Activated gamma-delta T cell treated with anti-CD3 and anti-CD28 coated beads, Interleukin-2, amount 50 U/mL, for 16 hours (primary cell): ENCODE measurements at regions not wholly inside any gene's neighbourhood (a gene's known extent, or its start where the extent isn't known, plus 50 kb on each side); places are given as distances from the start of the nearest gene placed in this dataset.
"Not testable (repeated sequence)": the region's sequence is repeated elsewhere in the genome, so short reads cannot be mapped to it uniquely, and the experiment has no call there.

Experiments
- DNase-seq: peaks from one replicate; pipeline ENCODE4 v3.0.0-alpha.2; 2020; ENCODE audit warnings: low read depth

GRCh38 chr1:29557701-29558600, 321.6 kb downstream of the PTPRU start:
- DNase-seq, result no peak

GRCh38 chr1:29557066-29557465, 320.7 kb downstream of the PTPRU start:
- no peak for DNase-seq

DNA sequence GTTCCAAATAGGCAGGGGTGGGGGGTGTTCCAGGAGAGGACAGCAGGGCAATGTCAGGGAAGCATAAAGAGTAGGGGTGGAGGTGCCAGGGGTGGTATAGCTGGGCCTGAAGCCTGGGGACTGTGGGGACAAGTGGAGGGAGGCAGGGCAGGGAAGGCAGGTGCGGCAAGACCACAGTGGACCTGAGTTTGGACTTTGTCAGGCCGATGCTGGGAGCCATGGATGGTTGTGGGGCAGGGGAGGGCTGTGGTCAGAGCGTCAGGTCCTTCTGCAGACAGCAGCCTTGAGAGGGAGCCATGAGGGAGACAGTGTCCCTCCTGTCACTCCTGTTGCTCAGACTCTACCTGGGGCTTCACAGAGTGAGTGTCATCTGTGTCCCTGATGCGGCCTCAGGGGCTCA, 320.3 kb downstream of the PTPRU start:
- DNase-seq, result no peak

DNA sequence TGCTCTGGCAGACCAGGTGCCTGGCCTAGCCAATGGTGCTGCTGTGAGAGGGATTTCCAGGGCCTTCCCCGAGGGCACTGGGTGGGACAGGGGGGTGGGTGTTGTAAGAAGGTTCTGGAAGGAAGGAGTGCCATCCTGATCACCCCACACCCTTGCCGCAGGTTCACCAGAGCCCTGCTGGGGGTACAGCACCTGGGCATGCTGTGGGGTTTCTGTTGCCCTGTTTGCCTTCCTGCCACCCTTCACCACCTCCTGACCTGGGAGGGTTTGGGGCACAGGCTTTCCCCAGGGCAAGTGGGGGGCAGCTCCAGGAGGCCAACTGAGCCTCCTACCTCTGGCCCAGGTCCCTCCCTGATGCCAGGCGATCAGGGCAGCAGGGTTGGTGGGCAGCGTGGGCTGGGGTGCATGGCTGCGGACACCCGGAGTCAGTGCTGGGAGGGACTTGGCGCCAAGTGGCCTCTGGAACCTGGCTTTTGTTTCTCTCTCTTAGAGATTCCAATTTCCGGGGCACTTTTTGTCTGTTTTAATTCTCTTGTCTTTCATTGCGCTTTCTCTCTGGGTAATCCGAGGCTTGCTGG, 318.8 kb downstream of the PTPRU start:
- no peak for DNase-seq

- DNase-seq, result no peak
Measured at GRCh38 chr1:29554208-29554778, 318.0 kb downstream of the PTPRU start.

DNA sequence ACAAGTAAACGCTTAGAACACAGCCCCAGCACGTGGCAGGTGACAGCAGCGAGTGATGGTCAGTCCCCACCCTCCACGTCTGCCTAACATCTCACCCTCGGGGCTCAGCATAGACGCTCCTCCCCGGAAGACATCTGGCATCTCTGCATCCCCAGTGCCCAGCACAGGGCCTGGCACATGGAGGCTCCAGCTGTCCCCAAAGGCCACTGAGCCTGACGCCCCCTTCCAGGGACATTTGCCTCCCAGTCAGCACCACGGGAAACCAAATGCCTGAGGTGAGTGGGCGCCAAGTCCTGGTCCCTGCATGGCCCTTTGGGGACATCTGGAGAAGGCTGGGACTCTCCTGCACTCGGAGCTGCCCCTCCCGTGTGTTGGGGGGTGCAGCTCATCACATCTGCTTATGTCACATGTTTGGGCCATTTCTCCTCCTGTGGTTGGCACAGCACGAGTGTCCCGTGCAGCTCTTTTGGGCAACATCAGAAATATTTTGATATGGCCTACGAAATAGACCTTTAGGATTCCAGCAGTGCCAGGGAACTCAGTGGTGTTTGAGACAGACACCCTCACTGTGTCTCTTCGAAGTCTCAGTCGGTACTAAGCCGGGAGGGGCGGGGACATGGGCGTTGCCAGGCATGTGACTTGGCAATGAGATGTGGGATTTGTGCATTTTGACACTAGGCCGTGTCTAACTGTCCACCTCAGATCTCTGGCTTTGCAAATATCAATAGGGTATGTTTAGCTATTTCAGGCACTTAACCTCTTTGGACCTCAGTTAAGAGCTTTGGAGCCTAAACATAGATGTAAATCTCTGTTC, 315.0 kb downstream of the PTPRU start:
- DNase-seq, result no peak

- no peak for DNase-seq
Measured at GRCh38 chr1:29550119-29550841, 314.0 kb downstream of the PTPRU start.

- DNase-seq, result not testable (repeated sequence)
Measured at GRCh38 chr1:29549728-29550118, 313.4 kb downstream of the PTPRU start.

GRCh38 chr1:29549001-29549400, 312.7 kb downstream of the PTPRU start:
- no peak for DNase-seq

GRCh38 chr1:29548091-29548490, 311.8 kb downstream of the PTPRU start:
- DNase-seq, result no peak

DNA sequence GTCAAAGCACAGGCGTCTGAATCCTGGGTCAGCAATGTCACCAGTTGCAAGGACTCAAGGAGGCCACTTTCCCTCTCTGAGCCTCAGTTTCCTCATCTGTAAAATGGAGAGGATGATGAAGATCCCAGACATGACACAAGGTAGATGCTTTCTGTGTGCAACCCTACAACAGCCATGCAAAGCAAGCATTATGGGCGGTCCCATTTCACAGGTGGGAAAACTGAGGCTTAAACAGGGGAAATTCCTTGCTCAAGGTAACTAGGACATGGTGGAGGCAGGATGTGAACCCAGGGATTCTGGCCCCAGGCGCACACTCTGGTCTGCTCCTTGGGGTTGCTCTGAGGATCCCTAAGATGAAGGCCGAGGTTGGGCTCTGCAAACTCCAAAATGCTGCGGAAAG, 311.0 kb downstream of the PTPRU start:
- DNase-seq, result no peak

GRCh38 chr1:29546496-29546895, 310.2 kb downstream of the PTPRU start:
- DNase-seq, result no peak

GRCh38 chr1:29544406-29544805, 308.1 kb downstream of the PTPRU start:
- DNase-seq, result no peak

- DNase-seq, result no peak
Measured at GRCh38 chr1:29543586-29543985, 307.3 kb downstream of the PTPRU start.

DNA sequence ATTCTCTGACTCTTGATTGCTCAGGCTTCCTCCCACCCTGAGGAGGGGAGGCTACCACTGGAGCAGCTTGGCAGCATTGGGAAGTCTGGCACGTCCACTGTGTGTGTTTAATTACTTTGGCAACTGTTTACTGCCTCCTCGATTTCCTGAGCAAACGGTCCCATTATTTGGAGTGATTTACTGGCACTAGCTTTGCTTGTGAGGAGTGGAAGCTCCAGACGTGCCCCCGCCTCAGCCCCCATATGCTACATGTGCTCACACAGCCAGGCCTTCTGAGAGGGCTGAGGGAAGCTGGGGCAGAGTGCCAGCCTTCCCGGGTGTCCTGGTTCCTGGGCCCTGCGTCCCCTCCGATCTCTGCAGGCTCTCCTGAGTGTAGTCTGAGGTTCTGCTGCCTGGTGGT, 306.2 kb downstream of the PTPRU start:
- DNase-seq, result no peak

- DNase-seq, result no peak
Measured at GRCh38 chr1:29541631-29542030, 305.3 kb downstream of the PTPRU start.

DNA sequence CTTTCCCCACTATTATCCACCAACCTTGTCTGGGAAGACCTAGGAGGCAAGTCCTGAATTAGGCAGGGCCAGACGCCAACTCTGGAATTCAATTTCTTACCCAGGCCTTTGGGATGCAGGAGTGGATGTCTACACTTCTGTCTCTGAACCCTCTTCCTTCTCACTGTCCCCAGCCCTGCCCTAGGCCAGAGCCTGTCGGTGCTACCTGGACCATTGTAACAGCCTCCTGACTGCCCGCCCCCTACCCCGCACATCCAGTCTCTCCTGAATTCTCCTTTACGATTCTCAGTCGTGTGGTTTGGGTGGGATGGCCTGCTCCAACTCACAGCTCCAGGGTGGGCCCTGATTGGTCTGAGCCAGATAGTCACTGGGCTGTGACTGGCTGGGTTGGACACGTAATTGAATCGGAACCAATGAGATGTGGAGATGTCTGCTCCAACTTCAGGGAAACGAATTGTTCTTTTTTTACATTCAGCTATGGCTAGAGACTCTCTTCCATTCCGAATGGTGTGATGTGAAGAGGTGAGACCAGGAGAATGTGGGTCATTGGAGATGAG, 304.6 kb downstream of the PTPRU start:
- DNase-seq, result no peak

- DNase-seq, result no peak
Measured at GRCh38 chr1:29539971-29540370, 303.6 kb downstream of the PTPRU start.

DNA sequence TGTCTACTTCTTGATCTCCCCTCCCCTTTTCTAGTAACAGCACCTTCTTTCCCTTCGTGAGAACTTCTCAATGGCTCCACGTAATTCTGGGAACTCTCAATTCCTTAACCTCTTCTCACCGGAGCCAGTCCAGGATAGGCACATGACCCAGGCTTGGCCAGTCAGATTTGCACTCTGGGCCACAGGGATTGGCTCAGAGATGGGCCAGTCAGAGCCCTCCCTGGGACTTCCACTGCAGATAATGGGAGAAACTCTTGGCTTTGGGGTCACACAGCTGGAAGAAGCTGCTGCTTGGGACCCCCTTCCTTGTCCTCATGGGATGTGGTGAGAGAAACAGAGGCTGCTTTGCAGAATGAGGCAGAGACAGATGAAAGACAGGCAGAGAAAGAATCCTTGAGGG, 302.3 kb downstream of the PTPRU start:
- no peak for DNase-seq

DNA sequence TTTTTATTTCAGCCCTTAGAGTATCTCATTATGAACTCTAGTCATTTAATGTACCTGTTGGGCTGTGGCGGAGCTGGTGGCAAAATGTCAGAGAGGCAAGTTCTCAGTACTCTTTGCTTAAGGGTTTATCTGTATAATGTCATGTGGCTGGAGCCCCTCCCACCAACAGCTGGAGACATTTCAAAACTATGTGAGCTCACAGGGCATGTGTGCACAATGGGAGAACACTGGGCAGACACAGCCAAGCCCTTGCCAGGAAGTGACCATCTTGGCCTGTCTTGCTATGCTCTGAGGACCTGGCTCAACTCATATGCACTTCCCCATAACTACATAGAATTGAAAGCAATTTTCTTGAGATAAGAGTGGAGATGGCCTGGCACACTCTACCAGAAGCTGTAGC, 296.4 kb downstream of the PTPRU start:
- DNase-seq, result no peak

- no peak for DNase-seq
Measured at GRCh38 chr1:29532285-29532684, 296.0 kb downstream of the PTPRU start.

GRCh38 chr1:29531596-29531995, 295.3 kb downstream of the PTPRU start:
- DNase-seq, result no peak
